GM12878 (cell line): ENCODE measurements at regions not wholly inside any gene's neighbourhood (a gene's known extent, or its start where the extent isn't known, plus 50 kb on each side); places are given as distances from the start of the nearest gene placed in this dataset.

Source experiments
- CREM ChIP-seq: IDR thresholded peaks from 2 replicates; pipeline ENCODE4 v1.6.1; 2014; ENCODE audit warnings: antibody characterized with exemption, low read depth
- DPF2 ChIP-seq: fragments of 450-650 bp; IDR thresholded peaks from 2 replicates; pipeline ENCODE4 v1.6.1; 2017; ENCODE audit warnings: mild to moderate bottlenecking
- EGR1 ChIP-seq, 2 experiments: IDR thresholded peaks; 1 replicate in 1 of 2; 2 replicates in 1 of 2; pipeline ENCODE4 v1.6.1; 2011 to 2012; ENCODE audit warnings: low read depth in 2 of 2, low read length in 2 of 2, borderline replicate concordance in 1 of 2, mild to moderate bottlenecking in 1 of 2, moderate library complexity in 1 of 2
- FOXK2 ChIP-seq: fragments of 450-650 bp; IDR thresholded peaks from 2 replicates; pipeline ENCODE4 v1.6.1; 2017; ENCODE audit warnings: mild to moderate bottlenecking, moderate library complexity
- GABPA ChIP-seq: IDR thresholded peaks from 2 replicates; pipeline ENCODE4 v1.6.1; 2014; ENCODE audit warnings: antibody characterized with exemption, low read depth, mild to moderate bottlenecking, inconsistent platforms
- HCFC1 ChIP-seq: fragments of 150-350 bp; IDR thresholded peaks from 2 replicates; pipeline ENCODE4 v1.6.1; 2014; ENCODE audit warnings: low read length
- IKZF1 ChIP-seq: fragments of 450-650 bp; conservative IDR thresholded peaks from 2 replicates; pipeline ENCODE4 v1.6.1; 2017; ENCODE audit warnings: antibody characterized with exemption, mild to moderate bottlenecking
- IRF3 ChIP-seq: fragments of 450-650 bp; IDR thresholded peaks from 2 replicates; pipeline ENCODE4 v1.6.1; 2014; ENCODE audit warnings: mild to moderate bottlenecking
- IRF4 ChIP-seq: IDR thresholded peaks from 2 replicates; pipeline ENCODE4 v1.6.1; 2011; ENCODE audit warnings: low read depth, low read length
- JUNB ChIP-seq: IDR thresholded peaks from 2 replicates; pipeline ENCODE4 v1.6.1; 2016; ENCODE audit warnings: antibody characterized with exemption, mild to moderate bottlenecking
- LARP7 ChIP-seq: fragments of 450-650 bp; IDR thresholded peaks from 2 replicates; pipeline ENCODE4 v1.6.1; 2017; ENCODE audit warnings: mild to moderate bottlenecking
- MAX ChIP-seq: IDR thresholded peaks from 2 replicates; pipeline ENCODE4 v1.6.1; 2012; ENCODE audit warnings: low read depth, low read length, improper control_type of control experiment
- NRF1 ChIP-seq: conservative IDR thresholded peaks from 2 replicates; pipeline ENCODE4 v1.6.1; 2011; ENCODE audit warnings: mild to moderate bottlenecking, low read depth, low read length, improper control_type of control experiment
- PRDM15 ChIP-seq: fragments of 450-650 bp; formaldehyde crosslinking; IDR thresholded peaks from 2 replicates; pipeline ENCODE4 v1.4.0; 2020; ENCODE audit warnings: mild to moderate bottlenecking, moderate library complexity
- SMAD1 ChIP-seq: fragments of 450-650 bp; IDR thresholded peaks from 2 replicates; pipeline ENCODE4 v1.6.1; 2018; ENCODE audit warnings: mild to moderate bottlenecking, low read depth; ENCODE audit not compliant: partially characterized antibody
- SP1 ChIP-seq: IDR thresholded peaks from one replicate; pipeline ENCODE4 v1.6.1; 2011; ENCODE audit warnings: low read depth, low read length
- SREBF2 ChIP-seq: IDR thresholded peaks from 2 replicates; pipeline ENCODE4 v1.6.1; 2012; ENCODE audit warnings: mild to moderate bottlenecking, low read length
- TCF7 ChIP-seq: IDR thresholded peaks from 2 replicates; pipeline ENCODE4 v1.6.1; 2014; ENCODE audit warnings: antibody characterized with exemption, borderline replicate concordance
- ZBTB40 ChIP-seq: fragments of 450-650 bp; IDR thresholded peaks from 2 replicates; pipeline ENCODE4 v1.6.1; 2016; ENCODE audit warnings: mild to moderate bottlenecking, moderate library complexity, borderline replicate concordance
- TF ChIP-seq, protein P1 (sequence below): fragments of 450-650 bp; IDR thresholded peaks from 2 replicates; pipeline ENCODE4 v1.6.1; 2018; ENCODE audit warnings: borderline replicate concordance, mild to moderate bottlenecking; ENCODE audit not compliant: partially characterized antibody
- TF ChIP-seq, protein P2 (sequence below): IDR thresholded peaks from 2 replicates; pipeline ENCODE4 v1.6.1; 2011; ENCODE audit warnings: low read depth, mild to moderate bottlenecking, low read length, moderate library complexity, borderline replicate concordance; ENCODE audit errors: extremely low read depth

- 0 out of 2 replicates have a peak, but pooled peaks have one; percentile 16 for TF ChIP-seq DPF2
- TF ChIP-seq, protein P1, sequence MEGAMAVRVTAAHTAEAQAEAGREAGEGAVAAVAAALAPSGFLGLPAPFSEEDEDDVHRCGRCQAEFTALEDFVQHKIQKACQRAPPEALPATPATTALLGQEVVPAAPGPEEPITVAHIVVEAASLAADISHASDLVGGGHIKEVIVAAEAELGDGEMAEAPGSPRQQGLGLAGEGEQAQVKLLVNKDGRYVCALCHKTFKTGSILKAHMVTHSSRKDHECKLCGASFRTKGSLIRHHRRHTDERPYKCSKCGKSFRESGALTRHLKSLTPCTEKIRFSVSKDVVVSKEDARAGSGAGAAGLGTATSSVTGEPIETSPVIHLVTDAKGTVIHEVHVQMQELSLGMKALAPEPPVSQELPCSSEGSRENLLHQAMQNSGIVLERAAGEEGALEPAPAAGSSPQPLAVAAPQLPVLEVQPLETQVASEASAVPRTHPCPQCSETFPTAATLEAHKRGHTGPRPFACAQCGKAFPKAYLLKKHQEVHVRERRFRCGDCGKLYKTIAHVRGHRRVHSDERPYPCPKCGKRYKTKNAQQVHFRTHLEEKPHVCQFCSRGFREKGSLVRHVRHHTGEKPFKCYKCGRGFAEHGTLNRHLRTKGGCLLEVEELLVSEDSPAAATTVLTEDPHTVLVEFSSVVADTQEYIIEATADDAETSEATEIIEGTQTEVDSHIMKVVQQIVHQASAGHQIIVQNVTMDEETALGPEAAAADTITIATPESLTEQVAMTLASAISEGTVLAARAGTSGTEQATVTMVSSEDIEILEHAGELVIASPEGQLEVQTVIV, result no peak
- TF ChIP-seq CREM, result peak; percentile 62; the same call in 1 of the 2 replicates
- no peak for TF ChIP-seq MAX
- TF ChIP-seq PRDM15, result no peak
- no peak for TF ChIP-seq LARP7
- TF ChIP-seq TCF7, result no peak
- TF ChIP-seq GABPA, result no peak
- no peak for TF ChIP-seq NRF1
- peak; percentile 58 for TF ChIP-seq IKZF1
- no peak for TF ChIP-seq HCFC1
- TF ChIP-seq ZBTB40, result no peak
- no peak for TF ChIP-seq IRF3
- no peak for TF ChIP-seq SP1
- no peak for TF ChIP-seq FOXK2
- TF ChIP-seq SREBF2, result no peak
- TF ChIP-seq EGR1 (IDR thresholded peaks at IDR 0.05; ENCODE audit: borderline replicate concordance in 1 of 2, low read depth in 2 of 2, low read length in 2 of 2), result no peak
- TF ChIP-seq, protein P2, sequence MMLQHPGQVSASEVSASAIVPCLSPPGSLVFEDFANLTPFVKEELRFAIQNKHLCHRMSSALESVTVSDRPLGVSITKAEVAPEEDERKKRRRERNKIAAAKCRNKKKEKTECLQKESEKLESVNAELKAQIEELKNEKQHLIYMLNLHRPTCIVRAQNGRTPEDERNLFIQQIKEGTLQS, result no peak
- no peak for TF ChIP-seq IRF4
- no peak for TF ChIP-seq SMAD1
- TF ChIP-seq JUNB, result peak; percentile 29; the same call in 1 of the 2 replicates
Measured at GRCh38 chr1:108075055-108075454, 110.1 kb upstream of the VAV3 start (continued).
